Activated T-cell treated with anti-CD3 and anti-CD28 coated beads, Interleukin-2, amount 50 U/mL, for 24 hours (primary cell): ENCODE measurements at regions not wholly inside any gene's neighbourhood (a gene's known extent, or its start where the extent isn't known, plus 50 kb on each side); places are given as distances from the start of the nearest gene placed in this dataset.
"Not testable (repeated sequence)": the region's sequence is repeated elsewhere in the genome, so short reads cannot be mapped to it uniquely, and the experiment has no call there.

Experiments used
- DNase-seq: peaks from one replicate; pipeline ENCODE4 v3.0.0-alpha.2; 2020
- H3K27ac Mint-ChIP-seq: 2 replicates; pipeline ENCODE4 v1.8.0; 2020; ENCODE audit warnings: mild to moderate bottlenecking, mixed read lengths
- H3K27me3 Mint-ChIP-seq: 2 replicates; pipeline ENCODE4 v1.8.0; 2020; ENCODE audit warnings: mixed read lengths
- H3K36me3 Mint-ChIP-seq: 2 replicates; pipeline ENCODE4 v1.8.0; 2020; ENCODE audit warnings: low read depth, mixed read lengths
- H3K4me1 Mint-ChIP-seq: 2 replicates; pipeline ENCODE4 v1.8.0; 2020; ENCODE audit warnings: low read depth, mixed read lengths
- H3K4me3 Mint-ChIP-seq: 2 replicates; pipeline ENCODE4 v1.8.0; 2020; ENCODE audit warnings: mild to moderate bottlenecking, moderate library complexity, mixed read lengths
- H3K9me3 Mint-ChIP-seq: 2 replicates; pipeline ENCODE4 v1.8.0; 2020; ENCODE audit warnings: mixed read lengths

GRCh38 chr20:47921829-47922228 lies 136.5 kb upstream of the SULF2 start:
- DNase-seq, H3K27ac Mint-ChIP-seq, H3K4me1 Mint-ChIP-seq, H3K36me3 Mint-ChIP-seq, H3K4me3 Mint-ChIP-seq: not testable (repeated sequence)
- peaks cover 37% of the 10 kb centered on the region for H3K27me3 Mint-ChIP-seq
- peaks cover 11% of the 10 kb centered on the region for H3K9me3 Mint-ChIP-seq

- no peak overlapping the region for H3K4me3 Mint-ChIP-seq
- H3K9me3 Mint-ChIP-seq, result peaks cover 13% of the 10 kb centered on the region
- peaks cover 37% of the 10 kb centered on the region for H3K27me3 Mint-ChIP-seq
- no peaks in the 10 kb centered on the region for H3K4me1 Mint-ChIP-seq
- H3K27ac Mint-ChIP-seq, result no peak overlapping the region
- DNase-seq, result no peak
- H3K36me3 Mint-ChIP-seq, result no peaks in the 10 kb centered on the region
These were observed 136.1 kb upstream of the SULF2 start for GRCh38 chr20:47921408-47921807.

GRCh38 chr20:47917549-47918070 lies 132.3 kb upstream of the SULF2 start:
- H3K27me3 Mint-ChIP-seq, result peaks cover 34% of the 10 kb centered on the region
- H3K9me3 Mint-ChIP-seq, result peaks cover 17% of the 10 kb centered on the region
- no peak overlapping the region for H3K27ac Mint-ChIP-seq
- no peaks in the 10 kb centered on the region for H3K36me3 Mint-ChIP-seq
- no peak overlapping the region for H3K4me3 Mint-ChIP-seq
- no peaks in the 10 kb centered on the region for H3K4me1 Mint-ChIP-seq
- no peak for DNase-seq

- Mint-ChIP-seq H3K27me3 (peaks cover 26% of the 10 kb centered on the region), H3K4me1 (no peaks in the 10 kb centered on the region), H3K36me3 (no peaks in the 10 kb centered on the region), H3K27ac (no peak overlapping the region), H3K4me3 (no peak overlapping the region), H3K9me3 (peaks cover 17% of the 10 kb centered on the region)
- DNase-seq, result no peak
These were observed 130.2 kb upstream of the SULF2 start for GRCh38 chr20:47915495-47915894.

GRCh38 chr20:47914792-47915191 lies 129.5 kb upstream of the SULF2 start:
- DNase-seq, result no peak
- Mint-ChIP-seq H3K27me3 (peaks cover 20% of the 10 kb centered on the region), H3K4me1 (no peaks in the 10 kb centered on the region), H3K27ac (no peak overlapping the region), H3K36me3 (no peaks in the 10 kb centered on the region), H3K9me3 (peaks cover 17% of the 10 kb centered on the region), H3K4me3 (no peak overlapping the region)

GRCh38 chr20:47912786-47913501 lies 127.7 kb upstream of the SULF2 start:
- H3K4me1 Mint-ChIP-seq, DNase-seq, H3K4me3 Mint-ChIP-seq, H3K36me3 Mint-ChIP-seq, H3K27ac Mint-ChIP-seq: not testable (repeated sequence)
- Mint-ChIP-seq H3K9me3 (peaks cover 14% of the 10 kb centered on the region), H3K27me3 (peaks cover 20% of the 10 kb centered on the region)

- H3K27ac Mint-ChIP-seq, H3K4me3 Mint-ChIP-seq, DNase-seq, H3K36me3 Mint-ChIP-seq, H3K4me1 Mint-ChIP-seq, H3K9me3 Mint-ChIP-seq: not testable (repeated sequence)
- H3K27me3 Mint-ChIP-seq, result peaks cover 20% of the 10 kb centered on the region
These were observed 126.9 kb upstream of the SULF2 start for GRCh38 chr20:47912165-47912564.

GRCh38 chr20:47909696-47910369 lies 124.6 kb upstream of the SULF2 start:
- DNase-seq, H3K4me1 Mint-ChIP-seq, H3K27ac Mint-ChIP-seq, H3K36me3 Mint-ChIP-seq, H3K4me3 Mint-ChIP-seq, H3K9me3 Mint-ChIP-seq: not testable (repeated sequence)
- peaks cover 17% of the 10 kb centered on the region for H3K27me3 Mint-ChIP-seq

- not testable (repeated sequence) for H3K27ac Mint-ChIP-seq, DNase-seq, H3K9me3 Mint-ChIP-seq, H3K36me3 Mint-ChIP-seq, H3K4me1 Mint-ChIP-seq, H3K4me3 Mint-ChIP-seq
- H3K27me3 Mint-ChIP-seq, result peaks cover 19% of the 10 kb centered on the region
These were observed 123.2 kb upstream of the SULF2 start for GRCh38 chr20:47908361-47909035.

GRCh38 chr20:47907951-47908350 lies 122.7 kb upstream of the SULF2 start:
- H3K36me3 Mint-ChIP-seq, DNase-seq, H3K4me1 Mint-ChIP-seq, H3K9me3 Mint-ChIP-seq, H3K4me3 Mint-ChIP-seq, H3K27ac Mint-ChIP-seq: not testable (repeated sequence)
- H3K27me3 Mint-ChIP-seq, result peaks cover 15% of the 10 kb centered on the region

GRCh38 chr20:47907031-47907675 lies 121.9 kb upstream of the SULF2 start:
- Mint-ChIP-seq H3K36me3 (no peaks in the 10 kb centered on the region), H3K4me3 (no peak overlapping the region), H3K9me3 (no peaks in the 10 kb centered on the region), H3K27ac (no peak overlapping the region), H3K4me1 (no peaks in the 10 kb centered on the region), H3K27me3 (peaks cover 14% of the 10 kb centered on the region)
- DNase-seq, result no peak

GRCh38 chr20:47906348-47906660 lies 121.0 kb upstream of the SULF2 start:
- Mint-ChIP-seq H3K36me3 (no peaks in the 10 kb centered on the region), H3K27me3 (peaks cover 11% of the 10 kb centered on the region), H3K27ac (no peak overlapping the region), H3K9me3 (no peaks in the 10 kb centered on the region), H3K4me1 (no peaks in the 10 kb centered on the region), H3K4me3 (no peak overlapping the region)
- DNase-seq, result no peak

GRCh38 chr20:47905628-47906347 lies 120.5 kb upstream of the SULF2 start:
- Mint-ChIP-seq H3K4me1 (no peaks in the 10 kb centered on the region), H3K36me3 (no peaks in the 10 kb centered on the region), H3K9me3 (no peaks in the 10 kb centered on the region), H3K27me3 (peaks cover 11% of the 10 kb centered on the region), H3K4me3 (no peak overlapping the region), H3K27ac (no peak overlapping the region)
- DNase-seq, result no peak

GRCh38 chr20:47903009-47903408 lies 117.7 kb upstream of the SULF2 start:
- H3K4me1 Mint-ChIP-seq, H3K27me3 Mint-ChIP-seq, H3K4me3 Mint-ChIP-seq, DNase-seq, H3K9me3 Mint-ChIP-seq, H3K27ac Mint-ChIP-seq, H3K36me3 Mint-ChIP-seq: not testable (repeated sequence)
